ENCODE measurements at regions not wholly inside any gene's neighbourhood (a gene's known extent, or its start where the extent isn't known, plus 50 kb on each side); places are given as distances from the start of the nearest gene placed in this dataset.

- H3K4me1 Mint-ChIP-seq (ENCODE audit: low read depth): peaks cover 7% of the 10 kb centered on the region
- no peak overlapping the region for H3K4me3 Mint-ChIP-seq
- no peaks in the 10 kb centered on the region for H3K9me3 Mint-ChIP-seq
- no peak overlapping the region for H3K27ac Mint-ChIP-seq
- no peaks in the 10 kb centered on the region for H3K36me3 Mint-ChIP-seq (ENCODE audit: low read depth)
- H3K27me3 Mint-ChIP-seq: no peaks in the 10 kb centered on the region
Observed at GRCh38 chr6:121499666-121500065, 64.2 kb downstream of the GJA1 start.

- peaks cover 7% of the 10 kb centered on the region for H3K4me1 Mint-ChIP-seq (ENCODE audit: low read depth)
Observed at GRCh38 chr6:121503589-121503991, 68.1 kb downstream of the GJA1 start.

DNA sequence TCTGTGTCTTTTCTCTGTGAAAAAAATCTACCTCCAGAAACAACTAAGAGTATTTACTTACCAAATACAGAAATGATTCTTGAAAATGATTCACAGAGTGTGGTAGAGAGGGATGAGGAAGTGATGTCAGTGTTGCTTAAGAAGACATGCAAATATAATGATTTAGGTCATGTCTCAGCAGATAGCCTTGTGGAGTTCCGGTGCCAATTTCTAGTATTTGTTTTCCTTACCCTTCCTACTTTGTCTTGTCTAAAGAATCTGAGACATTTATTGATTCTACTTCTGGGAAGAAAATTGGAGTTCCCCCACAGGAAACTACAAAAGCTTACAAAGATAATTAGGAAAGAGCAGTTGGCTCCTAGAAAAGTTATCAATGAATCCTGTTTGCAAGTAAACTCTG is 68.8 kb downstream of the GJA1 start:
- Mint-ChIP-seq H3K27me3 (no peaks in the 10 kb centered on the region), H3K4me3 (no peak overlapping the region), H3K36me3 (ENCODE audit: low read depth) (no peaks in the 10 kb centered on the region)

More at GRCh38 chr6:121503589-121503991, 68.1 kb downstream of the GJA1 start:
- Mint-ChIP-seq H3K27me3 (no peaks in the 10 kb centered on the region), H3K9me3 (no peaks in the 10 kb centered on the region), H3K36me3 (ENCODE audit: low read depth) (no peaks in the 10 kb centered on the region), H3K27ac (no peak overlapping the region), H3K4me3 (no peak overlapping the region)

GRCh38 chr6:121505284-121505683 is 69.8 kb downstream of the GJA1 start:
- Mint-ChIP-seq H3K36me3 (ENCODE audit: low read depth) (no peaks in the 10 kb centered on the region), H3K27ac (no peak overlapping the region), H3K9me3 (no peaks in the 10 kb centered on the region), H3K4me1 (ENCODE audit: low read depth) (peaks cover 7% of the 10 kb centered on the region), H3K27me3 (no peaks in the 10 kb centered on the region), H3K4me3 (no peak overlapping the region)

More for the DNA sequence above, 68.8 kb downstream of the GJA1 start:
- H3K9me3 Mint-ChIP-seq: no peaks in the 10 kb centered on the region
- H3K4me1 Mint-ChIP-seq (ENCODE audit: low read depth): peaks cover 7% of the 10 kb centered on the region
- H3K27ac Mint-ChIP-seq: no peak overlapping the region

- Mint-ChIP-seq H3K27ac (no peak overlapping the region), H3K36me3 (ENCODE audit: low read depth) (no peaks in the 10 kb centered on the region), H3K9me3 (no peaks in the 10 kb centered on the region), H3K27me3 (no peaks in the 10 kb centered on the region), H3K4me1 (ENCODE audit: low read depth) (peaks cover 7% of the 10 kb centered on the region), H3K4me3 (no peak overlapping the region)
Observed at GRCh38 chr6:121506761-121507754, 71.6 kb downstream of the GJA1 start.

- Mint-ChIP-seq H3K4me1 (ENCODE audit: low read depth) (no peaks in the 10 kb centered on the region), H3K27ac (no peak overlapping the region), H3K9me3 (no peaks in the 10 kb centered on the region), H3K36me3 (ENCODE audit: low read depth) (no peaks in the 10 kb centered on the region), H3K4me3 (no peak overlapping the region), H3K27me3 (no peaks in the 10 kb centered on the region)
Observed at GRCh38 chr6:121510568-121511177, 75.2 kb downstream of the GJA1 start.

GRCh38 chr6:121515630-121516265 is 80.3 kb downstream of the GJA1 start:
- no peaks in the 10 kb centered on the region for H3K9me3 Mint-ChIP-seq
- H3K4me1 Mint-ChIP-seq (ENCODE audit: low read depth): no peaks in the 10 kb centered on the region
- no peak overlapping the region for H3K27ac Mint-ChIP-seq
- no peak overlapping the region for H3K4me3 Mint-ChIP-seq
- H3K27me3 Mint-ChIP-seq: no peaks in the 10 kb centered on the region
- no peaks in the 10 kb centered on the region for H3K36me3 Mint-ChIP-seq (ENCODE audit: low read depth)

DNA sequence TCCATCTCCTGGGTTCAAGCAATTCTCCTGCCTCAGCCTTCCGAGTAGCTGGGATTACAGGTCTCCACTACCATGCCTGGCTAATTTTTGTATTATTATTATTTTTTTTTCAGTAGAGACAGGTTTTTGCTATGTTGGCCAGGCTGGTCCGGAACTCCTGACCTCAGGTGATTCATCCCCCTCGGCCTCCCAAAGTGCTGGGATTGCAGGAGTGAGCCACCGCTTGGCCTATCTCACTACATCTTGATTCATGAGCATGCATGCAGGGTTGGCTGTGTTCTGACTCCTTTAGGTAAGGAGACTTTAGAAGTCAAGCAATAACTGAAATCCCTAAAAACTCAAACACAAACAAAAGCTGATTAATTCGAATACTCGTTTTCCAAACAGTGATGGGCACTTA is 80.9 kb downstream of the GJA1 start:
- Mint-ChIP-seq H3K4me3 (no peak overlapping the region), H3K27ac (no peak overlapping the region), H3K36me3 (ENCODE audit: low read depth) (no peaks in the 10 kb centered on the region), H3K9me3 (no peaks in the 10 kb centered on the region), H3K27me3 (no peaks in the 10 kb centered on the region), H3K4me1 (ENCODE audit: low read depth) (no peaks in the 10 kb centered on the region)

- no peaks in the 10 kb centered on the region for H3K27me3 Mint-ChIP-seq
- H3K4me3 Mint-ChIP-seq: no peak overlapping the region
- no peak overlapping the region for H3K27ac Mint-ChIP-seq
- H3K4me1 Mint-ChIP-seq (ENCODE audit: low read depth): no peaks in the 10 kb centered on the region
- no peaks in the 10 kb centered on the region for H3K36me3 Mint-ChIP-seq (ENCODE audit: low read depth)
- no peaks in the 10 kb centered on the region for H3K9me3 Mint-ChIP-seq
Observed at GRCh38 chr6:121520337-121521163, 85.1 kb downstream of the GJA1 start.

- H3K9me3 Mint-ChIP-seq: no peaks in the 10 kb centered on the region
- no peaks in the 10 kb centered on the region for H3K4me1 Mint-ChIP-seq (ENCODE audit: low read depth)
- no peak overlapping the region for H3K27ac Mint-ChIP-seq
- no peaks in the 10 kb centered on the region for H3K36me3 Mint-ChIP-seq (ENCODE audit: low read depth)
- H3K4me3 Mint-ChIP-seq: no peak overlapping the region
- H3K27me3 Mint-ChIP-seq: no peaks in the 10 kb centered on the region
Observed at GRCh38 chr6:121521164-121521555, 85.7 kb downstream of the GJA1 start.

GRCh38 chr6:121522265-121522664 is 86.8 kb downstream of the GJA1 start:
- Mint-ChIP-seq H3K36me3 (ENCODE audit: low read depth) (no peaks in the 10 kb centered on the region), H3K4me3 (no peak overlapping the region), H3K4me1 (ENCODE audit: low read depth) (no peaks in the 10 kb centered on the region), H3K9me3 (no peaks in the 10 kb centered on the region), H3K27me3 (no peaks in the 10 kb centered on the region), H3K27ac (no peak overlapping the region)

DNA sequence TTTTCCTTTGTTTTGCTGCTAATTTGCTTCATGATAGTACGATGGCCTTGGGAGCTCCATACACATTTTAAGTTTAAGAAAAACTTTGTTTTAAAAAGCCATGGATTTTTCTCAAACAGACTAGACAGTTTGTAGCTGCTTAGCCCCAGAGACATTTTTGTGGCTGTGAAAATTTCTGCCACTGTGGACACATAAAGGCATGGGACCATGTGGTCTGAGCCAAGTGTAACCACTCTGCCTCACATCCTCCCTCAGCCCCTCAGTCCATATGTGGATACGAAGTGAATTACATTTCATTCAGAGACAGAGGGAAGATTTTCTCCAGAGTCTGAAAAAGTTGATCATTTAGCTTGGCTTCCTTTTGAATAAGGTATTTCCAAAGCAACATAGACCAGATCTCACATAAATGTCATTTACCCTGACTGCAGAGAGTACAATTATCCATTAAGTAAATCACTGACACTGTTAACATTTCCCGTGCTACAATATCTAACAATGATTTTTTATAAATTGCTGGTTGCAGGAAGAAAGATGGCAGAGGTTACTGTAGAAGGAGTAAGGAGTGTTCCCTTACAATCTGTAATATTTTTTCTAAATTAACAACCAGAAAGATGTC is 87.4 kb downstream of the GJA1 start:
- no peaks in the 10 kb centered on the region for H3K36me3 Mint-ChIP-seq (ENCODE audit: low read depth)
- no peak overlapping the region for H3K4me3 Mint-ChIP-seq
- no peaks in the 10 kb centered on the region for H3K9me3 Mint-ChIP-seq
- H3K27me3 Mint-ChIP-seq: no peaks in the 10 kb centered on the region
- no peaks in the 10 kb centered on the region for H3K4me1 Mint-ChIP-seq (ENCODE audit: low read depth)
- H3K27ac Mint-ChIP-seq: no peak overlapping the region

GRCh38 chr6:121523628-121524027 is 88.2 kb downstream of the GJA1 start:
- no peaks in the 10 kb centered on the region for H3K27me3 Mint-ChIP-seq
- H3K4me3 Mint-ChIP-seq: no peak overlapping the region
- no peaks in the 10 kb centered on the region for H3K36me3 Mint-ChIP-seq (ENCODE audit: low read depth)
- no peak overlapping the region for H3K27ac Mint-ChIP-seq
- H3K9me3 Mint-ChIP-seq: no peaks in the 10 kb centered on the region
- no peaks in the 10 kb centered on the region for H3K4me1 Mint-ChIP-seq (ENCODE audit: low read depth)

DNA sequence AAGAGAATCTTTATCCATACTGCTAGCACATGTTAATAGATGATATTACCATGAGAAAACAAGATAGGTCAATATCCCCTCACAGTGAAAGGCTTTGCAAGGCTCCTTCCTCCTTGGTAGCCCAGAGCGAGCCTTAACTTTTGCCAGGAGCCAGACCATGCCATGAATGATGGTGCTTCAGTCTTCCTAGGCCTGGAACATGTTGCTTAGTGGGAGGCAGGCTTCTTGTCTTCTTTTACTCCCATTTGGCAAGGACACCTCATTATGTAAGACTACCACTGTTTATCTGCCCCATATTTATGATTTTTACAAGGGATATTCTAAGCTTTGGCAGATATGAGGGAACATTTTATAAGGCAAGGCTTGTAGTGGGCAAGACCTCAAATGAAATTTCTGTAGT is 90.8 kb downstream of the GJA1 start:
- Mint-ChIP-seq H3K4me1 (ENCODE audit: low read depth) (no peaks in the 10 kb centered on the region), H3K4me3 (no peak overlapping the region), H3K9me3 (no peaks in the 10 kb centered on the region), H3K27me3 (no peaks in the 10 kb centered on the region), H3K27ac (no peak overlapping the region), H3K36me3 (ENCODE audit: low read depth) (no peaks in the 10 kb centered on the region)

Data from stimulated activated naive CD8-positive, alpha-beta T cell treated with anti-CD3 and anti-CD28 coated beads, Interleukin-15, Interleukin-2, amounts not matched to agents 100 ng/mL and 50 ng/mL, for 24 hours (primary cell).